ENCODE measurements at regions not wholly inside any gene's neighbourhood (a gene's known extent, or its start where the extent isn't known, plus 50 kb on each side); places are given as distances from the start of the nearest gene placed in this dataset.

- ChIA-PET RAD21 (ENCODE audit: unreplicated experiment) (no interaction called here), CTCF (no interaction called here), SMC1A (ENCODE audit: uncharacterized antibody, unreplicated experiment) (interaction anchor here (0.6 kb wide), 1 partner anchor 320 kb away, joined by 3 read pairs; no protein-coding TSS in a partner anchor), POLR2A (no interaction called here)
- Histone ChIP-seq H2AFZ (ENCODE audit: control insufficient read depth, low read depth, low read length) (no peak overlapping the region), H3K4me2 (ENCODE audit: control insufficient read depth, insufficient read depth) (no peak overlapping the region), H3K79me2 (ENCODE audit: control insufficient read depth, insufficient read depth, low read length) (no peaks in the 10 kb centered on the region), H3K9ac (ENCODE audit: control insufficient read depth, insufficient read depth, low read length) (no peak overlapping the region), H3K4me3 (no peak overlapping the region), H3K27ac (ENCODE audit: control insufficient read depth, insufficient read depth) (no peak overlapping the region), H3K36me3 (ENCODE audit: control insufficient read depth in 2 of 2, insufficient read depth in 2 of 2, low read length in 1 of 2) (no peaks in the 10 kb centered on the region), H3K9me3 (replicated peaks; ENCODE audit: control insufficient read depth, insufficient read depth, low read length) (no peaks in the 10 kb centered on the region), H4K20me1 (ENCODE audit: control insufficient read depth, insufficient read depth) (no peaks in the 10 kb centered on the region), H3K27me3 (replicated peaks in 1 of 2; ENCODE audit: control insufficient read depth in 2 of 2, insufficient read depth in 2 of 2, low read length in 1 of 2) (no peaks in the 10 kb centered on the region), H3K4me1 (ENCODE audit: control insufficient read depth, insufficient read depth, low read length) (no peaks in the 10 kb centered on the region)
- WGBS (ENCODE audit: insufficient coverage, insufficient replicate concordance, low lambda C conversion rate, missing lambda C conversion rate) = 26% methylated on average over 6 of the region's 6 CpGs
- intact Hi-C loops (cut with micrococcal nuclease; ENCODE audit: unreplicated experiment) (no loop called here), in situ Hi-C loops (cut with MboI) (no loop called here)
- no peak for FAIRE-seq
- DNase-seq (ENCODE audit: low read depth, low spot score) = no peak
- BruUV-seq (replicated peaks) = no TSS peak
- ATAC-seq = no peak
- no peak for TF ChIP-seq MEF2B (IDR thresholded peaks at IDR 0.05; ENCODE audit: partially characterized antibody, poor library complexity, severe bottlenecking)
- TF ChIP-seq LARP7 (IDR thresholded peaks at IDR 0.05) = no peak
- TF ChIP-seq USF1 (IDR thresholded peaks at IDR 0.05; ENCODE audit: borderline replicate concordance, extremely low read length, insufficient read depth, low read depth, low read length) = no peak
- no peak for TF ChIP-seq IRF4 (IDR thresholded peaks at IDR 0.05; ENCODE audit: low read depth, low read length)
- no peak for TF ChIP-seq ZNF384 (IDR thresholded peaks at IDR 0.05; ENCODE audit: borderline replicate concordance, low read depth, low read length)
Observed at GRCh38 chr11:105197071-105197815, 57.7 kb upstream of the CARD18 start.

- Histone ChIP-seq H2AFZ (ENCODE audit: control insufficient read depth, low read depth, low read length) (no peak overlapping the region), H3K4me2 (ENCODE audit: control insufficient read depth, insufficient read depth) (no peak overlapping the region), H3K4me3 (no peak overlapping the region), H3K36me3 (ENCODE audit: control insufficient read depth in 2 of 2, insufficient read depth in 2 of 2, low read length in 1 of 2) (no peaks in the 10 kb centered on the region), H4K20me1 (ENCODE audit: control insufficient read depth, insufficient read depth) (no peaks in the 10 kb centered on the region), H3K4me1 (ENCODE audit: control insufficient read depth, insufficient read depth, low read length) (no peaks in the 10 kb centered on the region), H3K27me3 (replicated peaks in 1 of 2; ENCODE audit: control insufficient read depth in 2 of 2, insufficient read depth in 2 of 2, low read length in 1 of 2) (no peaks in the 10 kb centered on the region), H3K9ac (ENCODE audit: control insufficient read depth, insufficient read depth, low read length) (no peak overlapping the region), H3K27ac (ENCODE audit: control insufficient read depth, insufficient read depth) (no peak overlapping the region), H3K9me3 (replicated peaks; ENCODE audit: control insufficient read depth, insufficient read depth, low read length) (no peaks in the 10 kb centered on the region), H3K79me2 (ENCODE audit: control insufficient read depth, insufficient read depth, low read length) (no peaks in the 10 kb centered on the region)
- DNase-seq (ENCODE audit: low read depth, low spot score) (no peak), ATAC-seq (no peak), FAIRE-seq (no peak)
- RAD21 ChIA-PET (ENCODE audit: unreplicated experiment) = no interaction called here
- in situ Hi-C loops (cut with MboI) = no loop called here
- CTCF ChIA-PET = no interaction called here
- intact Hi-C loops (cut with micrococcal nuclease; ENCODE audit: unreplicated experiment) = no loop called here
- POLR2A ChIA-PET = no interaction called here
- no TSS peak for BruUV-seq (replicated peaks)
- SMC1A ChIA-PET (ENCODE audit: uncharacterized antibody, unreplicated experiment) = no interaction called here
- WGBS (ENCODE audit: insufficient coverage, insufficient replicate concordance, low lambda C conversion rate, missing lambda C conversion rate) = 20% methylated on average over 2 of the region's 2 CpGs
- TF ChIP-seq SRF (IDR thresholded peaks at IDR 0.05; ENCODE audit: low read depth in 2 of 2, low read length in 2 of 2) (no peak), CHD1 (IDR thresholded peaks at IDR 0.05; ENCODE audit: low read depth, low read length) (no peak), YBX1 (IDR thresholded peaks at IDR 0.05) (no peak), SMC3 (IDR thresholded peaks at IDR 0.05; ENCODE audit: borderline replicate concordance, low read length) (no peak), STAT1 (conservative IDR thresholded peaks at IDR 0.05) (no peak), BHLHE40 (IDR thresholded peaks at IDR 0.05; ENCODE audit: borderline replicate concordance in 1 of 2, low read depth in 2 of 2, low read length in 1 of 2) (no peak), NR2F1 (conservative IDR thresholded peaks at IDR 0.05) (no peak), ZBTB33 (IDR thresholded peaks at IDR 0.05) (no peak), LARP7 (IDR thresholded peaks at IDR 0.05) (no peak), RFX5 (IDR thresholded peaks at IDR 0.05; ENCODE audit: low read depth, low read length) (no peak), SUZ12 (IDR thresholded peaks at IDR 0.05; ENCODE audit: unreplicated experiment) (no peak), SMAD5 (IDR thresholded peaks at IDR 0.05; ENCODE audit: low read depth) (no peak), FOS (IDR thresholded peaks at IDR 0.05; ENCODE audit: borderline replicate concordance, extremely low read depth, insufficient read length) (no peak)
Observed at GRCh38 chr11:105193260-105193659, 53.7 kb upstream of the CARD18 start.

Data from GM12878 (cell line).